GM18519 (cell line): ENCODE measurements at regions not wholly inside any gene's neighbourhood (a gene's known extent, or its start where the extent isn't known, plus 50 kb on each side); places are given as distances from the start of the nearest gene placed in this dataset.
"Not testable (repeated sequence)": the region's sequence is repeated elsewhere in the genome, so short reads cannot be mapped to it uniquely, and the experiment has no call there.

Source experiments
- ATAC-seq: cut with Tn5 transposase; IDR thresholded peaks from one replicate; pipeline ENCODE4 v1.9.1; 2021; ENCODE audit warnings: mild to moderate bottlenecking, moderate library complexity; ENCODE audit not compliant: unreplicated experiment, low FRiP score

GRCh38 chr7:79787096-79787495 is 333.6 kb upstream of the MAGI2 start:
- no peak for ATAC-seq

GRCh38 chr7:79786187-79786586 is 332.7 kb upstream of the MAGI2 start:
- ATAC-seq = no peak

DNA sequence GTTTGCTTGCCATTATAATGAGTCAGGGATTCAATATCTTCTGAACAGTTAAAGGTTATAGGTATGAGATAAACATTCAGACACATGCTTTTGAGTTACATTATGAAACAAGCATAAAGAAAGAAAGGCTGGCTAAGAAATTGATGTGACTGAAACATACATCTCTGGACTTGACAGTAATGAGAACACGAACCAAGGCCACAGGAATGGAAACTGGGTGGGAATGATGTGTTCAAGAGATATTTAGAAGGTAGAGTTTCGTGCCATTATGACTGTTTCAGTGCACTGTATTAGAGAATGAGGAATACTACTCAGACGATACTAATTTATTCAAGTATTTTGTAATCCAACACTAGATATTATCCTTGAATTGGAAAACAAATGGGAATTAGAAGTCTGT is 332.1 kb upstream of the MAGI2 start:
- no peak for ATAC-seq

GRCh38 chr7:79782906-79783305 is 329.4 kb upstream of the MAGI2 start:
- no peak for ATAC-seq

DNA sequence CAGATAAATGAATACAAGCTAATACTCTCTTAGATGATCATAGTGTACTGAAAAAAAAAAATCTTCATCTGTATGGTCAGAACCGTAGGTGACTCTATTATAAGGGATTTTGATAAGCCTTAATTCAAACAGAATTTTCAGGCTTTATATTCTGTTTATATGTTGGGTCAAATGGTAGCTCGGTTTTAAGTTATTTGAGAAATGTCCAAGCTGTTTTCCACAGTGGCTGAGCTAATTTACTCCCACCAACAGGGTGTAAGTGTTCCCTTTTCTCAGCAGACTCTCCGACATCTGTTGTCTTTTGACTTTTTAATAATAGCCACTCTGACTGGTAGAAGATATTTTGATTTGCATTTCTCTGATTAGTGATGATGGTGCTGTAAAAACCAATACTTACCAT is 328.8 kb upstream of the MAGI2 start:
- no peak for ATAC-seq

- ATAC-seq = no peak
Observed at GRCh38 chr7:79781716-79782115, 328.2 kb upstream of the MAGI2 start.

- no peak for ATAC-seq
Observed at GRCh38 chr7:79778786-79779770, 325.6 kb upstream of the MAGI2 start.

DNA sequence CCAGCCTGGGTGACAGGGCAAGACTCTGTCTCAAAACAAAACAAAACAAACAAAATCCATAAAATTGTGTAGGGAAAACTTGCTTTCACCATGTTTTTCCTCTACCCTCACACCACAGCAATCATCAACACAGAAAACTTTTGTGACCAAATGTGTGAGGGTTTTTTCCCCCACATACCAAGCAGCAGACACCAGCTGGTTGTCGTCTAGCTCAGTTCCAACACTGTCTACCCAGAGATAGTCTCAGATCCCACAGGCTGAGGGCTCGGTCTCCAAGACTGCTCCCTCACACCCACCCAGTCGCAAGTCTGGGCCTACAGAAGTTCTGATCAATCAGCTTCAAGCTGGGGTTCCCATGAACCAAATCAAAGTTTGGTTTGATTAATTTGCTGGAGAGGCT is 322.4 kb upstream of the MAGI2 start:
- no peak for ATAC-seq

GRCh38 chr7:79774150-79774549 is 320.7 kb upstream of the MAGI2 start:
- ATAC-seq = no peak

DNA sequence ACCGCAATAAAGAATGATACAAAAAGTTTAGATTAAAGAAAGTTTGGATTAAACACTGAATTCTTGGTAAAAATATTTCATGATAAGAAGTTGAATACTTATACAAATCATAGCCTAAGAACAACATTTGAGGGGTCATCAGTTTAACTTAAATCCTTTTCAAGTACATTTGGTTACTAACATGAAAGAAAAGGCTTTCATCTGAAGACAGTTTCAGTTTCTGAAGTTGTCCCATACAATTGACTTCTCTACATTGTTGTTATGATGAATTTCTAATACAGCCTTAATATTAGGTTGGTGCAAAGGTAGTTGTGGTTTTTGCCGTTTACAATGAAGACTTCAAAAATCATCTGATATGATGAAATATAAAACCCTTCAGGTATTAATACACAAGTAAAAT is 317.5 kb upstream of the MAGI2 start:
- ATAC-seq = no peak

GRCh38 chr7:79770063-79770462 is 316.6 kb upstream of the MAGI2 start:
- ATAC-seq = no peak

- not testable (repeated sequence) for ATAC-seq
Observed at GRCh38 chr7:79767876-79768560, 314.6 kb upstream of the MAGI2 start.

DNA sequence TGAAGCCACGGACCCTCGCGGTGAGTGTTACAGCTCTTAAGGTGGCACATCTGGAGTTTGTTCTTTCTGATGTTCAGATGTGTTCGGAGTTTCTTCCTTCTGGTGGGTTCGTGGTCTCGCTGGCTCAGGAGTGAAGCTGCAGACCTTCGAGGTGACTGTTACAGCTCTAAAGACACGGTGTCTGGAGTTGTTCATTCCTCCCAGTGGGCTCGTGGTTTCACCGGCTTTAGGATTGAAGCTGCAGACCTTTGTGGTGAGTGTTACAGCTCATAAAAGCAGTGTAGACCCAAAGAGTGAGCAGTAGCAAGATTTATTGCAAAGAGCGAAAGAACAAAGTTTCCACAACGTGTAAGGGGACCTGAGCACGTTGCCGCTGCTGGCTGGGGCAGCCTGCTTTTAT is 313.7 kb upstream of the MAGI2 start:
- ATAC-seq = not testable (repeated sequence)

GRCh38 chr7:79761876-79762429 is 308.5 kb upstream of the MAGI2 start:
- ATAC-seq = no peak

DNA sequence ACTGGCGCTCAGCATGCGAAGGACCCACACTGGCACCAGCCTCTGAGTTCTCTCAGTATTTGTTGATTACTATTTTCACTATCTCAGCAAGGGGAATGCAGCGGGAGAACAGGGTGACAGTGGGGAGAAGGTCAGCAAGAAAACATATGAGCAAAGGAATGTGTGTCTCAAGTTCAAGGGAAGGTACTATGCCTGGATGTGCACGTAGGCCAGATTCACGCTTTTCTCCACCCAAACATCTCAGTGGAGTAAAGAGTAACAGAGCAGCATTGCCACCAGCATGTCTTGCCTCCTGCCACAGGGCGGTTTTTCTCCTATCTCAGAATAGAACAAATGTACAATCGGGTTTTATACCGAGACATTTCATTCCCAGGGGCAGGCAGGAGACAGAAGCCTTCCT is 297.5 kb upstream of the MAGI2 start:
- ATAC-seq = not testable (repeated sequence)

GRCh38 chr7:79749856-79750255 is 296.4 kb upstream of the MAGI2 start:
- ATAC-seq = no peak

- no peak for ATAC-seq
Observed at GRCh38 chr7:79741684-79742083, 288.2 kb upstream of the MAGI2 start.

DNA sequence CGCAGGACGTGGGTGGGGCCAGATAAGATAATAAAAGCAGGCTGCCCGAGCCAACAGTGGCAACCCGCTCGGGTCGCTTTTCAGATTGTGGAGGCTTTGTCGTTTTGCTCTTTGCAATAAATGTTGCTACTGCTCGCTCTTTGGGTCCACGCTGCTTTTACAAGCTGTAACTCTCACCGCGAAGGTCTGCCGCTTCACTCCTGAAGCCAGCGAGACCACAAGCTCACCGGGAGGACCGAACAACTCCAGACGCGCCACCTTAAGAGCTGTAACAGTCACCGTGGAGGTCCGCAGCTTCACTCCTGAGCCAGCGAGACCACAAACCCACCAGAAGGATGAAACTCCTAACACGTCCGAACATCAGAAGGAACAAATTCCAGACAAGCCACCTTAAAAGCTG is 286.6 kb upstream of the MAGI2 start:
- no peak for ATAC-seq

DNA sequence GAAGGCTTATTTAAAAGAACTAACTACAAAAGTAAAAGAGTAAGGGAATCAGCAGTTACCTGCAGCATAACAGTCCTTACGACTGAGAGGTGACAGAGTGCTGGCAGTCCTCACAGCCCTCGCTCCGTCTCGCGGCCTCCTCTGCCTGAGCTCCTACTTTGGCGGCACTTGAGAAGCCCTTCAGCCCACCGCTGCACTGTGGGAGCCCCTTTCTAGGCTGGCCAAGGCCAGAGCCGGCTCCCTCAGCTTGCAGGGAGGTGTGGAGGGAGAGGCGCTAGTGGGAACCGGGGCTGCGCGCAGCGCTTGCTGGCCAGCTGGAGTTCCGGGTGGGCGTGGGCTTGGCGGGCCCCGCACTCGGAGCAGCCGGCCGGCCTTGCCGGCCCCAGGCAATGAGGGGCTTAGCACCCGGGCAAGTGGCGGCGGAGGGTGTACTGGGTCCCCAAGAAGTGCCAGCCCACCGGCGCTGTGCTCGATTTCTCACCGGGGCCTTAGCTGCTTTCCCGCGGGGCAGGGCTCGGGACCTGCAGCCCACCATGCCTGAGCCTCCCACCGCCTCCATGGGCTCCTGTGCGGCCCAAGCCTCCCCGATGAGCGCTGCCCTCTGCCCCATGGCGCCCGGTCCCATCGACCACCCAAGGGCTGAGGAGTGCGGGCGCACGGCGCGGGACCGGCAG is 285.7 kb upstream of the MAGI2 start:
- ATAC-seq = not testable (repeated sequence)

DNA sequence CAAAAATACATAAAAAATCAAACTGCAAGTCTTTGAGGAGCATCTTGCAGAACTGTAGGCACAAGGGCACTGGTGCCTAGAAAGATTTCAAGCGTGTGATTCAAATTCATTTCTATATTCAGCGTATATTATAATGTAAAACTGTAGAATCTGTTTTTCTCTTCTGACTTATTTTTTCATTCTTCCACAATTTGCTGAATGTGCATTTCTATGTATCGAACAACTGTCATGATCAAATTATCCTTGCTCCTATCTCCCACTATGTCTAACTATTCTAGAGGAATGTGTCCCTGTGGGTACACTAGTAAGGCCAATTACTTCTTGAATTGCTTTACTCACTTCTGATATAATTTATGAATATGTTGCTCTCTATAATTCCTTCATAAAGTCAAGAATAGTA is 283.0 kb upstream of the MAGI2 start:
- no peak for ATAC-seq

GRCh38 chr7:79735012-79735411 is 281.5 kb upstream of the MAGI2 start:
- ATAC-seq = no peak
